Thoracic aorta (tissue), 2 donors: ENCODE measurements at regions not wholly inside any gene's neighbourhood (a gene's known extent, or its start where the extent isn't known, plus 50 kb on each side); places are given as distances from the start of the nearest gene placed in this dataset.

ENCODE experiments used
- ATAC-seq: fragments of 150-250 bp; one replicate; pipeline ENCODE4 v1.8.0; 2017; ENCODE audit warnings: low read depth; ENCODE audit not compliant: insufficient number of reproducible peaks, low FRiP score
- DNase-seq: peaks from one replicate; pipeline ENCODE4 v3.0.0-alpha.2; 2020; ENCODE audit warnings: low spot score
- H3K27ac ChIP-seq, 2 donors: fragments of 200-600 bp; sonication (generic); 1 replicate in 1 of 2; 2 replicates in 1 of 2; pipeline ENCODE4 v1.5.1; 2016; ENCODE audit warnings: mild to moderate bottlenecking in 2 of 2, moderate library complexity in 2 of 2
- H3K27me3 ChIP-seq: fragments of 200-600 bp; sonication (generic); replicated peaks from 2 replicates; pipeline ENCODE4 v1.6.0; 2016; ENCODE audit warnings: mild to moderate bottlenecking; ENCODE audit not compliant: insufficient read depth
- H3K36me3 ChIP-seq: fragments of 200-600 bp; sonication (generic); one replicate; pipeline ENCODE4 v1.5.1; 2016
- H3K4me1 ChIP-seq, 2 donors: fragments of 200-600 bp; sonication (generic); 1 replicate in 1 of 2; 2 replicates in 1 of 2; pipeline versions ENCODE4 v1.5.1 to v1.6.0; 2016; ENCODE audit warnings: low read depth in 2 of 2, mild to moderate bottlenecking in 1 of 2; ENCODE audit not compliant: control insufficient read depth in 1 of 2
- H3K4me3 ChIP-seq: fragments of 200-600 bp; sonication (generic); 2 replicates; pipeline ENCODE4 v1.5.1; 2016; ENCODE audit warnings: mild to moderate bottlenecking
- H3K9me3 ChIP-seq: fragments of 200-600 bp; sonication (generic); 2 replicates; pipeline ENCODE4 v1.5.1; 2016
- TF ChIP-seq, protein P1 (sequence below): fragments of 200-600 bp; sonication (generic); IDR thresholded peaks from one replicate; pipeline ENCODE4 v1.5.1; 2019; ENCODE audit warnings: antibody characterized with exemption

DNA sequence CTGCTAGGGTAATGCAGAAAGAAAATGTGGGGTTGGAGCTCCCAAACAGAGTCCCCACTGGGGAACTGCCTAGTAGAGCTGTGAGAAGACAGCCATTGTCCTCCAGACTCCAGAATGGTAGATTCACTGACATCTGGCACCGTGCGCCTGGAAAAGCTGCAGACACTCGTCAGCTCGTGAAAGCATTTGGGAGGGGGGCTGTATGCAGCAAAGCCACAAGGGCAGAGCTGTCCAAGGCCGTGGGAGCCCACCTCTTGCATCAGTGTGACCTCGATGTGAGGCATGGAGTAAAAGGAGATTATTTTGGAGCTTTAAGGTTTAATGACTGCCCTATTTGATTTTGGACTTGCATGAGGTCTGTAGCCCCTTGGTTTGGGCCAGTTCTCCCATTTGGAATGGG lies 242.9 kb downstream of the VGLL3 start:
- H3K4me3 ChIP-seq = no peak overlapping the region
- TF ChIP-seq, protein P1, sequence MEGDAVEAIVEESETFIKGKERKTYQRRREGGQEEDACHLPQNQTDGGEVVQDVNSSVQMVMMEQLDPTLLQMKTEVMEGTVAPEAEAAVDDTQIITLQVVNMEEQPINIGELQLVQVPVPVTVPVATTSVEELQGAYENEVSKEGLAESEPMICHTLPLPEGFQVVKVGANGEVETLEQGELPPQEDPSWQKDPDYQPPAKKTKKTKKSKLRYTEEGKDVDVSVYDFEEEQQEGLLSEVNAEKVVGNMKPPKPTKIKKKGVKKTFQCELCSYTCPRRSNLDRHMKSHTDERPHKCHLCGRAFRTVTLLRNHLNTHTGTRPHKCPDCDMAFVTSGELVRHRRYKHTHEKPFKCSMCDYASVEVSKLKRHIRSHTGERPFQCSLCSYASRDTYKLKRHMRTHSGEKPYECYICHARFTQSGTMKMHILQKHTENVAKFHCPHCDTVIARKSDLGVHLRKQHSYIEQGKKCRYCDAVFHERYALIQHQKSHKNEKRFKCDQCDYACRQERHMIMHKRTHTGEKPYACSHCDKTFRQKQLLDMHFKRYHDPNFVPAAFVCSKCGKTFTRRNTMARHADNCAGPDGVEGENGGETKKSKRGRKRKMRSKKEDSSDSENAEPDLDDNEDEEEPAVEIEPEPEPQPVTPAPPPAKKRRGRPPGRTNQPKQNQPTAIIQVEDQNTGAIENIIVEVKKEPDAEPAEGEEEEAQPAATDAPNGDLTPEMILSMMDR = no peak
- H3K27me3 ChIP-seq = no peaks in the 10 kb centered on the region
- DNase-seq = no peak
- H3K27ac ChIP-seq = no peak overlapping the region
- no peaks in the 10 kb centered on the region for H3K4me1 ChIP-seq
- ATAC-seq = no peak
- no peaks in the 10 kb centered on the region for H3K36me3 ChIP-seq
- no peaks in the 10 kb centered on the region for H3K9me3 ChIP-seq

DNA sequence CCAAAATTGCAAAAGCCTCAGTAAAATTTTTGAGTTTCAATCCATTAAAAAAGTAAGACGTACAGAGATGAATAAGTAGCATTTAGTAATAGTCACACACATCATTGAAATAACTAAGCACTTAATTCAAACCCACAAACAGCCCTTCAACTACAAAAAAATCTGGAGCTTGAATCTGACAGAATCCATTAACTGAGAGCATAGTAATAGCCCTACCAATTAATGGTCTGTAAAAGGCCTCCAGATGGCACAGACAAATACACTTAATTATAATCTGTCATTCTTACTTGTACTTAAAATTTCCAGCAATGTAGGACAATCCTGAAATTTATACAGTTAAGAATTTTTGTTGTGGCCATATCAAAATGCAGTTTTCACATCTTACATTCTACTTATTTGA lies 246.9 kb downstream of the VGLL3 start:
- TF ChIP-seq, protein P1 = no peak
- no peak overlapping the region for H3K4me3 ChIP-seq
- H3K36me3 ChIP-seq = no peaks in the 10 kb centered on the region
- H3K4me1 ChIP-seq = no peaks in the 10 kb centered on the region
- no peak overlapping the region for H3K27ac ChIP-seq
- DNase-seq (no peak), ATAC-seq (no peak)
- H3K27me3 ChIP-seq = no peaks in the 10 kb centered on the region
- H3K9me3 ChIP-seq = no peaks in the 10 kb centered on the region

DNA sequence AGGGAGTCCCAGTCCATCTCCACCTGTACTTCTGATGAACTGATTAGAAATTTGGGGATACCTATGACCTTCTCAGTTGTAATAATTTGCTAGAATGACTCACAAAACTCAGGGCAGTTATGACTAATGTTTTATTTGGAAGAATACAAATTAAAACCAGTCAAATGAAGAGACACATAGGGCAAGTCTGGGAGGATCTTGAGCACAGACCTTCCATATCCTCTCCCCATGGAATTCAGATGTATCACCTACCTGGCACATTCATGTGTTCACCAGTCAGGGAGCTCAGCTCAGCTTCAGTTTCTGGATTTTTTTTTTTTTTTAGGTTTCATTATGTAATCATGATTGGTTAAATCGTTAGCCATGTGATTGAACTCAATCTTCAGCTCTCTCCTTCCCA lies 247.7 kb downstream of the VGLL3 start:
- TF ChIP-seq, protein P1 = no peak
- H3K9me3 ChIP-seq = no peaks in the 10 kb centered on the region
- H3K4me3 ChIP-seq = no peak overlapping the region
- no peak for DNase-seq
- H3K27me3 ChIP-seq = no peaks in the 10 kb centered on the region
- no peak for ATAC-seq
- H3K4me1 ChIP-seq = no peaks in the 10 kb centered on the region
- H3K36me3 ChIP-seq = no peaks in the 10 kb centered on the region
- H3K27ac ChIP-seq = no peak overlapping the region

DNA sequence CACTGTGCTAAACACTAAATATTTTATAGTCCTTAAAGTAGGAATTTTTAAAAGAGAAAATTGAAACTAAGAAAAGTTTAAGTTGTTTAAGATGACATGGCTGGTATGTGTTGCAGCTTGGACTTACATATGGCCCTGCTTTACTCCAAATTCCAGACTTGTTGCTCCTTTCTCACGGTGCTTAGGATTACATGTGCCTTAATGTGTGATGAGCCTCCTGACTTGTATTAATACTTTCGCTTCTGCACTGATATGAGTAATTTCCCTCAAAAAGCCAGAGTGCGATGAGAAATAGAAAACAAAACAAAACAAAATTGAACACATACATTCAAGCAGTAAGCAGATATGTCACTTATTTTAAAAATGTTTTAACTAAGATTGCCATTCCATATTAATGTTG lies 250.2 kb downstream of the VGLL3 start:
- Histone ChIP-seq H3K36me3 (no peaks in the 10 kb centered on the region), H3K9me3 (no peaks in the 10 kb centered on the region), H3K27ac (no peak overlapping the region), H3K4me1 (no peaks in the 10 kb centered on the region), H3K27me3 (no peaks in the 10 kb centered on the region), H3K4me3 (no peak overlapping the region)
- DNase-seq = no peak
- TF ChIP-seq, protein P1 = no peak
- no peak for ATAC-seq

DNA sequence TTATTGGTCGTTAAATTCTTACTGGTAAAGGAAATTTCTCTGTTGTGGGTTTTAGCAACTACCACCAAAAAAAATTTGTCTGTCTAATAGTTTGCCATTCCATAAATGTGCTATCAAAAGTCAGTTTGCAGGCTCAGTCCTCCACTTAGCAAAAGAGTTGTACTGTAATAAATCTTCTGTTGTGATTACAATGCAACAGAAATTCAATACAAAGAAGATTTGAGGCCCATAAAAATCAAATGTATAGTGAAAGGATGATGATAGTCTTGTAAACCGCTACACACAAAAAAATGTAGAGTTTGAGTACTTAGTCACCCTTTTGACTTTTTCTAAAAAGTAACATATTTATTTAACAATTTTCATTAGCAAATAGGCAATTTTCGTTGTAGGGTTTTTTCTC lies 251.7 kb downstream of the VGLL3 start:
- Histone ChIP-seq H3K4me3 (no peak overlapping the region), H3K27me3 (no peaks in the 10 kb centered on the region), H3K36me3 (no peaks in the 10 kb centered on the region), H3K4me1 (no peaks in the 10 kb centered on the region), H3K9me3 (no peaks in the 10 kb centered on the region), H3K27ac (no peak overlapping the region)
- ATAC-seq = no peak
- TF ChIP-seq, protein P1 = no peak
- no peak for DNase-seq
